Activated CD4-positive, alpha-beta T cell treated with anti-CD3 and anti-CD28 coated beads, Interleukin-10, Interleukin-2, amounts not matched to agents 100 ng/mL and 50 ng/mL, durations not matched to agents 16 hours and 8 hours (primary cell): ENCODE measurements at regions not wholly inside any gene's neighbourhood (a gene's known extent, or its start where the extent isn't known, plus 50 kb on each side); places are given as distances from the start of the nearest gene placed in this dataset.
A peak's percentile ranks its signal among the peaks of the same experiment; 100 is the strongest.

Source experiments
- DNase-seq: peaks from one replicate; pipeline ENCODE4 v3.0.0-alpha.2; 2020

GRCh38 chr2:16615687-16616615 is 49.7 kb downstream of the CYRIA start:
- no peak for DNase-seq

GRCh38 chr2:16615246-16615645 is 50.4 kb downstream of the CYRIA start:
- no peak for DNase-seq

- DNase-seq = no peak
Observed at GRCh38 chr2:16614314-16614860, 51.2 kb downstream of the CYRIA start.

GRCh38 chr2:16613539-16614011 is 52.1 kb downstream of the CYRIA start:
- DNase-seq = peak; percentile 19

GRCh38 chr2:16612490-16612889 is 53.1 kb downstream of the CYRIA start:
- no peak for DNase-seq

GRCh38 chr2:16609786-16610185 is 55.8 kb downstream of the CYRIA start:
- no peak for DNase-seq

GRCh38 chr2:16608661-16609643 is 56.7 kb downstream of the CYRIA start:
- DNase-seq = peak; percentile 88

GRCh38 chr2:16607301-16607700 is 58.3 kb downstream of the CYRIA start:
- DNase-seq = no peak

GRCh38 chr2:16604236-16604635 is 61.4 kb downstream of the CYRIA start:
- no peak for DNase-seq

- no peak for DNase-seq
Observed at GRCh38 chr2:16591370-16591933, 74.2 kb downstream of the CYRIA start.

GRCh38 chr2:16589465-16589864 is 76.2 kb downstream of the CYRIA start:
- DNase-seq = no peak

- DNase-seq = no peak
Observed at GRCh38 chr2:16588565-16588964, 77.1 kb downstream of the CYRIA start.

GRCh38 chr2:16587601-16588000 is 78.0 kb downstream of the CYRIA start:
- DNase-seq = no peak

GRCh38 chr2:16584824-16585540 is 80.7 kb downstream of the CYRIA start:
- DNase-seq = no peak

- no peak for DNase-seq
Observed at GRCh38 chr2:16584084-16584483, 81.5 kb downstream of the CYRIA start.

- no peak for DNase-seq
Observed at GRCh38 chr2:16581241-16581640, 84.4 kb downstream of the CYRIA start.

GRCh38 chr2:16578081-16578480 is 87.6 kb downstream of the CYRIA start:
- no peak for DNase-seq

- no peak for DNase-seq
Observed at GRCh38 chr2:16570516-16570915, 95.1 kb downstream of the CYRIA start.

- DNase-seq = no peak
Observed at GRCh38 chr2:16568998-16569784, 96.4 kb downstream of the CYRIA start.

- DNase-seq = no peak
Observed at GRCh38 chr2:16566701-16567100, 98.9 kb downstream of the CYRIA start.

- no peak for DNase-seq
Observed at GRCh38 chr2:16565481-16565880, 100.2 kb downstream of the CYRIA start.
